Thyroid gland (tissue), 4 donors: ENCODE measurements at regions not wholly inside any gene's neighbourhood (a gene's known extent, or its start where the extent isn't known, plus 50 kb on each side); places are given as distances from the start of the nearest gene placed in this dataset.

Experiments
- DNase-seq, 2 donors: peaks; one replicate each; pipeline ENCODE4 v3.0.0-alpha.2; 2019
- H3K27ac ChIP-seq, 3 donors: fragments of 200-600 bp; sonication (generic); 1 replicate in 2 of 3; 2 replicates in 1 of 3; pipeline ENCODE4 v1.5.1; 2016 to 2019; ENCODE audit warnings: mild to moderate bottlenecking in 1 of 3, moderate library complexity in 1 of 3
- H3K27me3 ChIP-seq: fragments of 200-600 bp; sonication (generic); one replicate; pipeline ENCODE4 v1.5.1; 2019
- H3K36me3 ChIP-seq, 2 donors: fragments of 200-600 bp; sonication (generic); one replicate each; pipeline ENCODE4 v1.5.1; 2016 to 2019
- H3K4me1 ChIP-seq, 2 donors: fragments of 200-600 bp; sonication (generic); one replicate each; pipeline ENCODE4 v1.5.1; 2017 to 2019
- H3K4me3 ChIP-seq, 3 donors: fragments of 200-600 bp; sonication (generic); replicated peaks in 1 of 3; 1 replicate in 2 of 3; 2 replicates in 1 of 3; pipeline ENCODE4 v1.5.1; 2016; ENCODE audit warnings: mild to moderate bottlenecking in 1 of 3
- H3K9me3 ChIP-seq: fragments of 200-600 bp; sonication (generic); one replicate; pipeline ENCODE4 v1.5.1; 2017
- POLR2A ChIP-seq, 2 donors: fragments of 450-650 bp; IDR thresholded peaks; one replicate each; pipeline ENCODE4 v1.6.1; 2017; ENCODE audit warnings: antibody characterized with exemption in 2 of 2, mild to moderate bottlenecking in 2 of 2, moderate library complexity in 1 of 2
- WGBS, 2 donors: methylation state at CpG; one replicate each; pipeline ENCODE4 v1.1.5; 2017; 5-methylcytosine and 5-hydroxymethylcytosine counted together
- intact Hi-C: fragments of 100-400 bp; cut with DNase I; formaldehyde crosslinking; loops from one replicate; pipeline ENCODE4 v1.15.1; 2023
- TF ChIP-seq, protein P1 (sequence below), 6 experiments: fragments of 200-600 bp in 3 of 6; fragments of 450-650 bp in 3 of 6; sonication (generic) in 3 of 6; IDR thresholded peaks; one replicate each; pipeline ENCODE4 v1.5.1; 2016 to 2019; ENCODE audit warnings: antibody characterized with exemption in 6 of 6, mild to moderate bottlenecking in 2 of 6, inconsistent platforms in 1 of 6, moderate library complexity in 1 of 6

- TF ChIP-seq, protein P1, sequence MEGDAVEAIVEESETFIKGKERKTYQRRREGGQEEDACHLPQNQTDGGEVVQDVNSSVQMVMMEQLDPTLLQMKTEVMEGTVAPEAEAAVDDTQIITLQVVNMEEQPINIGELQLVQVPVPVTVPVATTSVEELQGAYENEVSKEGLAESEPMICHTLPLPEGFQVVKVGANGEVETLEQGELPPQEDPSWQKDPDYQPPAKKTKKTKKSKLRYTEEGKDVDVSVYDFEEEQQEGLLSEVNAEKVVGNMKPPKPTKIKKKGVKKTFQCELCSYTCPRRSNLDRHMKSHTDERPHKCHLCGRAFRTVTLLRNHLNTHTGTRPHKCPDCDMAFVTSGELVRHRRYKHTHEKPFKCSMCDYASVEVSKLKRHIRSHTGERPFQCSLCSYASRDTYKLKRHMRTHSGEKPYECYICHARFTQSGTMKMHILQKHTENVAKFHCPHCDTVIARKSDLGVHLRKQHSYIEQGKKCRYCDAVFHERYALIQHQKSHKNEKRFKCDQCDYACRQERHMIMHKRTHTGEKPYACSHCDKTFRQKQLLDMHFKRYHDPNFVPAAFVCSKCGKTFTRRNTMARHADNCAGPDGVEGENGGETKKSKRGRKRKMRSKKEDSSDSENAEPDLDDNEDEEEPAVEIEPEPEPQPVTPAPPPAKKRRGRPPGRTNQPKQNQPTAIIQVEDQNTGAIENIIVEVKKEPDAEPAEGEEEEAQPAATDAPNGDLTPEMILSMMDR (IDR thresholded peaks at IDR 0.05), result peak in 1 of 6 experiments; percentile 21
- TF ChIP-seq POLR2A (IDR thresholded peaks at IDR 0.05), result no peak
- Histone ChIP-seq H3K9me3 (no peaks in the 10 kb centered on the region), H3K36me3 (peaks cover 0 to 5% of the 10 kb centered on the region in 2 donors), H3K27me3 (no peaks in the 10 kb centered on the region), H3K27ac (no peak overlapping the region), H3K4me3 (no peak overlapping the region), H3K4me1 (no peaks in the 10 kb centered on the region)
- 93 to 96% methylated on average over 12 of the region's 12 CpGs for WGBS, 2 donors
- DNase-seq, result no peak
- intact Hi-C loops, result no loop called here
Measured at GRCh38 chr17:77501101-77501566, 360.4 kb downstream of the SEC14L1 start.

GRCh38 chr17:77501751-77502625 lies 361.2 kb downstream of the SEC14L1 start:
- H3K27me3 ChIP-seq, result no peaks in the 10 kb centered on the region
- 90 to 93% methylated on average over 14 to 16 of the region's 16 CpGs for WGBS, 2 donors
- no peaks in the 10 kb centered on the region for H3K9me3 ChIP-seq
- DNase-seq, result no peak
- intact Hi-C loops, result no loop called here
- H3K27ac ChIP-seq, result no peak overlapping the region
- no peaks in the 10 kb centered on the region for H3K4me1 ChIP-seq
- no peak overlapping the region for H3K4me3 ChIP-seq
- TF ChIP-seq, protein P1 (IDR thresholded peaks at IDR 0.05), result no peak
- TF ChIP-seq POLR2A (IDR thresholded peaks at IDR 0.05), result no peak
- H3K36me3 ChIP-seq, result no peaks in the 10 kb centered on the region

DNA sequence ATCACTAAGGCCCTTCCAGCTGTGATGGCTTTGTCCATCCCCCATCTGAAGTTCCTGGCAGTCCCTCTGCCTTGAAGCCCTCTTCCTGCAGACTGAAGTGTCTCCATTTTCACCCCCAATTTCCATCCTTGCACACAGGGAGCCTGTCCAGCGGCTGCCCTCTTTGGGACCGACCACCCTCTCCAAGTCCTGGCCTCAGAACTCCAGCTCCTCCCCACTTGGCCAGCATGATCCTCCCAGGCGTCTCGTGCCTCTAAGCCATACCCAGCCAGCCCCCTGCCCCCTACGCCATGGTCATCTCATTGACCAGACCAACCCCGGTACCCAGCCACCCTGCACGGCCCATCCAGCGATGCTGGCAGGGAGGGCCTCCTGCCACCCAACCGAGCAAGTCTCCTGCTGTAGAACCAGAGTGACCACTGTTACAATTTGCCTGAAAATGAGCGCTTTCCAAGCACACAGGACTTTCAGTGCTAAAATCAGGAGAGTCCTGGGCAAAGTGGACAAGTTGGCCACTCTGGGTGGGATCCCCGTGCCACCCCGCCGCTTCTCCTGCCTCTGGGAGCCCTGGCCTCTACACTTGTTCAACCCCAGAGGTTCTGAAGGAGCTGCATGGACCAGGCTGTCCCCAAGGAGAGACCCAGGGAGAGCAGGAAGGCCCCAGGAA lies 362.0 kb downstream of the SEC14L1 start:
- DNase-seq, result no peak
- no peaks in the 10 kb centered on the region for H3K4me1 ChIP-seq
- TF ChIP-seq POLR2A (IDR thresholded peaks at IDR 0.05), result no peak
- TF ChIP-seq, protein P1 (IDR thresholded peaks at IDR 0.05), result no peak

GRCh38 chr17:77503293-77503655 lies 362.5 kb downstream of the SEC14L1 start:
- Histone ChIP-seq H3K4me1 (no peaks in the 10 kb centered on the region), H3K27ac (no peak overlapping the region), H3K4me3 (no peak overlapping the region), H3K9me3 (no peaks in the 10 kb centered on the region), H3K36me3 (no peaks in the 10 kb centered on the region), H3K27me3 (no peaks in the 10 kb centered on the region)
- DNase-seq, result no peak
- intact Hi-C loops, result no loop called here
- WGBS, 2 donors, result 81 to 85% methylated on average over 7 of the region's 7 CpGs
- TF ChIP-seq POLR2A (IDR thresholded peaks at IDR 0.05), result no peak
- TF ChIP-seq, protein P1 (IDR thresholded peaks at IDR 0.05), result no peak

More for the DNA sequence above, 362.0 kb downstream of the SEC14L1 start:
- H3K4me3 ChIP-seq, result no peak overlapping the region
- WGBS, 2 donors, result 85 to 89% methylated on average over 9 to 13 of the region's 13 CpGs
- no peak overlapping the region for H3K27ac ChIP-seq
- intact Hi-C loops, result no loop called here
- no peaks in the 10 kb centered on the region for H3K27me3 ChIP-seq
- no peaks in the 10 kb centered on the region for H3K36me3 ChIP-seq
- no peaks in the 10 kb centered on the region for H3K9me3 ChIP-seq
